HG03565 (cell line): ENCODE measurements at regions not wholly inside any gene's neighbourhood (a gene's known extent, or its start where the extent isn't known, plus 50 kb on each side); places are given as distances from the start of the nearest gene placed in this dataset.
"Not testable (repeated sequence)": the region's sequence is repeated elsewhere in the genome, so short reads cannot be mapped to it uniquely, and the experiment has no call there.

Experiments used
- ATAC-seq: cut with Tn5 transposase; IDR thresholded peaks from one replicate; pipeline ENCODE4 v1.9.1; 2021; ENCODE audit warnings: mild to moderate bottlenecking, moderate library complexity; ENCODE audit not compliant: unreplicated experiment

DNA sequence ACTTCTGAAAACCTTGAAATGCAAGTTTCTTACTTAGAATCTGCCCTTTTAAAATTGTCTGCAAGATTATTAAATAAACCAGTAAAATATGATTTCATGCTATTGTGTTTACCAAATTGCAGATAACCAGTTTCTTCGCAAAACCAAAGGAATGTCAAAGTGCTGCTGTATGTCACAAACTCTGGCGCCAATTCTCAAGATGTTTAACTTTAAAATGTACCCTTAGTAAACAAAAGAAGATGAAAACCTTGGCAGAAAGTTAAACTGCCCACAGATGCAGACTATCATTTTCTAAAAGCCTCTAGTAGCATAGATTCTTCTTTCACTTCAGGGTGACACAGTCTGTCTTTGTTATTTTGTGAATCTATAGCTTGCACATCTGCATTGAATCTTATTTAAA, 189.2 kb downstream of the SLITRK6 start:
- no peak for ATAC-seq

- ATAC-seq: no peak
Measured at GRCh38 chr13:85608255-85608829, 190.9 kb downstream of the SLITRK6 start.

DNA sequence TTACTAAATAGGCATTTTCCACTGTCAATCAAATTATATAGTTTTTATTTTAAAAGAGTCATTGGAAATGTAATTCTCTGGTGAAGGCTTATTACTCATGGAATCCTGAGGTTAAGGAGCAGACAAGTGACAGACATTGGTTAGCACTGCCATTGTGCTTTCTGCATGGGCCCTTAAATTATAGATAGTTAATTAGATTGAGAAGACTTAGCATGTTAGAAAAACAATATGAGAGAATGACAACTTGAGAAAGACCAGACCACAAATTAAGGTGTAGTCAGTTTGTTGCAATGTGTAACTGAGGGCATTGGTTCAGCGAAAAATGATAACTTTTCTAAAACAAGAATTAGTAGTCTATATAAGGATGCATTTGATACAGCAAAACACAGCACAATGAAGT, 195.5 kb downstream of the SLITRK6 start:
- no peak for ATAC-seq

DNA sequence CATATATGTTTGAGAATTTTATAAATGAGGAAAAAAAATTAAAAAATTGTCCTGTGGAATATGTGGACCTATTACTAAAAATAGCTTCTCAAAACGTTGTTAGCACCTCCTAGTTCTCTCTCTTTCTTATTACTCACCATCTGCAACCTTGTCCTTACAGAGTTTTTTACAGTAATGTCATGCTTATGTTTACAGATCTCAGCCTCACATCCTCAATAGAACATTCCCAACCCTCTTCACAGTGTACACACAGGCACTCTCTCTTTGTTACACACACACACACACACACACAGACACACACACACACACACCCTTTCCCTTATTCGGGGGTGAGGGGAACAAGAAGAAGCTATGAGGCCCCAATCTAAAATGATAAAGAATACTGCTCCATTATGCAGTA, 197.7 kb downstream of the SLITRK6 start:
- ATAC-seq: no peak

DNA sequence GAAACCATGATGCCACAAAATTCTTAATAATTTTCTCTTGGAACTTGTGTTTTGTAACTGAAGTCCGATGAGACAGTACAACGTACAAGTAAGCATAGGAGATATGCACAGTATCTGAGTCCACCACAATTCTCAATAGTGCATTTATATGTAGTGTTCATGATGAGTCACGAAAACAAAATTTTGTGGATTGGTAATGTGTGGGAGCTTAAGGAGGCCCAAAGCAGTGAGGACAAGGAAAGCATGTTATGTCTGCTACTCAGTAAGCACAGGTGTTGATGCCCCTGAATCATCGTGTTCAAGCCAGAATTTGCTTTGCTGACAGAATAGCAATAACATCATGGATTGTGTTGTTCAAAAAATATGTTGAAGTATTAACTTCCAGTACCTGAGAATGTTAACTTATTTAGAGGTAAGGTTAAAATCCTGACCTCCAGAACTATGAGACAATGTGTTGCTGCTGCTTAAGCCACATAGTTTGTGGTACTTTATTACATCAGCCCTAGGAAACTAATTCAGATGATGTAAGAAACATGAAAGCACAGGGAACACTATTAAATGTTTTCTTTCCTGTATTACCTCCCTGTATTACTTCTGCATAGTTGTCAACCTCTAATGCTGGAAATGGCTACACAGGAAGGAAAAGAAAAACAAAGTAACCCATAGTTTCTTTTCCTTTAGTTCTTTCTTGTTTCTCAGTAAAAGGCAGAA, 201.3 kb downstream of the SLITRK6 start:
- ATAC-seq: no peak

- ATAC-seq: no peak
Measured at GRCh38 chr13:85592211-85592610, 207.0 kb downstream of the SLITRK6 start.

DNA sequence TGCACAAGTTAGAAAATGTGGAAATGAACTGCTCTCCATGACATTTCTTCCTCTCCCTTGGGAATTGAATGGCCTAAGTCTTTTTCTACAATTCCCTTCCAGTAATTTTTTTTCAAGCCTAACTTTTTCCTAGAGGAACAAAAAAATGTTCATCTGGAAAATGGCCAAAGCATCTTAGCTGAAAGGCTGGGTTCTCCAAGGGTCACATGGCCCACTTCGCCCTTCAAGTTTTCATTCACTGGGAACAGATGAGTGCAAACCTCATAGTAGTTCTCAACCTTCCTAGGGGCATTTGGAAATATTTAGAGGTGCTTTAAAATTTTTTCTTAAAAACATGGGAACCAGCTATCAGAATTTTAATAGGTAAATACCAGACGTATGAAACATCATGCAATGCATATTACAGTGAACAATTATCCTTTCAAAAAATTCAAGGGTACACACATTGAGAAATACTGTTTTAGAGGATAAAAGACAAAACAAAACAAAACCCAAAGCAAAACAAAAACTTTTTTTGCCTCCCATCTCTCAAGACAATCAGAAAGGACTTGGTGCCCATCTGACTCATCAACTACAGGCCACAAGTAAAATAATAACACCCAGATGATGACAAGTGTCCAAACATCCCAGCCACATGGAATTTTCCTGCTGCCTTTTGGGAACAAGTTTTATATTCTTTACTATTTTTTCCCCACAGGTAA, 208.8 kb downstream of the SLITRK6 start:
- ATAC-seq: no peak

GRCh38 chr13:85589021-85589420, 210.2 kb downstream of the SLITRK6 start:
- ATAC-seq: no peak

- ATAC-seq: no peak
Measured at GRCh38 chr13:85588359-85588758, 210.9 kb downstream of the SLITRK6 start.

GRCh38 chr13:85586856-85587255, 212.4 kb downstream of the SLITRK6 start:
- no peak for ATAC-seq

DNA sequence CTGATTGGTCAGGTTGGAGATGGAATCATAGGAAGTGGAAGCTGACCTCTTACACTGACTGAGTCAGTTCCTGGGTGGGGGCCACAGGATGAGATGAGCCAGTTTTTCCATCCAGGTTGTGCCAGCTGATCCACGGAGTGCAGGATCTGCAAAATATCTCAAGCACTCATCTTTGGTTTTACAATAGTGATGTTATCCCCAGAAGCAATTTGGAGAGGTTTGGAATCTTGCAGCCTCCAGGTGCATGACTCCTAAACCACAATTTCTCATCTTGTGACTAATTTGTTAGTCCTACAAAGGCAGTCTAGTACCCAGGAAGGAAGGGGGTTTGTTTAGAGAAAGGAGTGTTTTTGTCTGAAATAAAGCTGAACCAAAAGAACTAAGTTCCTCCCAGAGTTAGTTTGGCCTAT, 212.8 kb downstream of the SLITRK6 start:
- no peak for ATAC-seq

DNA sequence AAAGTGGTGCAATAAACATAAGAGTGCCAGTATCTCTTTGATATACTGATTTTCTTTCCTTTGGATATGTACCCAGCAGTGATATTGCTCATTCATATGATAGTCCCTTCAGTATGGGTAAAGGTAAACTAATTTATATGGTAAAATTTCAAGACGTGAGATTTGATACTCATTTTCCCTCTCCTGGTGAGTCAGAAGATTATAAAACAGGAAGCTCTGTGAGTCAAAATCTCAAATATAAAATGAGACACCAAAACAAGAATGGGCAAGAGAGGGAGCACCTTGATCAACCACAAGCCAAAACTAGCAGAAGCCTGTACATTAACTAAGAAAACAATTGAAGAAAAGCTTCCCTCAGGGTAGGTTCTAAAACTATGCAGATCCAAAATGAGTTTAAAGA, 216.3 kb downstream of the SLITRK6 start:
- no peak for ATAC-seq

GRCh38 chr13:85575110-85575509, 224.1 kb downstream of the SLITRK6 start:
- no peak for ATAC-seq

DNA sequence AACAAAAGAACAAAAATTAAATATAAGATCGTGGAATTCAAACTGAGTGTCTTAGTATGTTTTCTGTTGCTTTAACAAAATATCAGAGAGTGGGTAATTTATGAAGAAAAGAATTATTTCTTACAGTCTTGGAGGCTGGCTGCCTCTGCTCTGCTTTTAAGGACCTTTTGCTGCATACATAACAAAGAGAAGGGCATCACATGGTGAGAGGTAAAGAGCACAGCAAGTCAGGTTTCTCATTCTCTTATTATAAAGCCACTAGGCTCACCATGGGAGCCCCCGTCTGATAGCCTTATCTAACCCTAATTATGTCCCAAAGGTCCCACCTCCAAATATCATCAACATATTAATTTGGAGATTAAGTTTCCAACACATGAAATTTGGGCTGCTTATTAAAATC, 231.3 kb downstream of the SLITRK6 start:
- ATAC-seq: no peak

DNA sequence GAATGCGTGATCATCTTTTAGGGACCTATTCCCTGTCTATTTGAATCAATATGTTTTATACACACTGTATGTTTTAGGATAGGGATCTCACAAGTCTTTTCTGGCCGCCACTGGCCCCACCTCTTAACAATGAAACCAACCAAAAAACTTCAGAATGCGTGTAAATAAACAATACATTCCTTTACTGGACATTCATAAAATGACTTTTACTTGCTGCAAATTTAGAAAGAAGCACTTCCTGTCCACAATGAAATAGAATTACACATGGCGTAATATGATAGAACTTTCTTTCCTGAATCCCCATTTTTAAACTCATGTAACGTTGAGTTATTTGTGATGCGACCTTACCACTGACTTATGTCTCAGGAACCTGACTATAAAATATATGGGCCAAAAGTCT, 233.6 kb downstream of the SLITRK6 start:
- ATAC-seq: no peak

DNA sequence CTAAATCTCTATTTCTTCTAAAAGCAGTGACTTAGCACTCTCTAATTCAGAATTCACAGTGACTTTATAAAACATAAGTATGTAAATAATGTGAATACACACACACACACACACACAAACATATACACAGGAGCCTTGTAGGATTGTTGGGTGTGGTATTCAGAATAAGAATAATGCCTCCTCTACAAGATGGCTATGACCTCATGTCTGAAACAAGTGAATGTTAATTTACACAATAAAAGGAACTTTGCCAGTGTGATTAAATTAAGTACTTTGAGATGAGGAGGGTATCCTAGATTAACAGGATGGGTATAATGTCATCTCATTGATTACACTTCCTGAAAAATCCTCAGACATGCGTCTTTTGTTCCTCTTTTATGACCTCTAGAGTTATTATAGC, 234.6 kb downstream of the SLITRK6 start:
- no peak for ATAC-seq

DNA sequence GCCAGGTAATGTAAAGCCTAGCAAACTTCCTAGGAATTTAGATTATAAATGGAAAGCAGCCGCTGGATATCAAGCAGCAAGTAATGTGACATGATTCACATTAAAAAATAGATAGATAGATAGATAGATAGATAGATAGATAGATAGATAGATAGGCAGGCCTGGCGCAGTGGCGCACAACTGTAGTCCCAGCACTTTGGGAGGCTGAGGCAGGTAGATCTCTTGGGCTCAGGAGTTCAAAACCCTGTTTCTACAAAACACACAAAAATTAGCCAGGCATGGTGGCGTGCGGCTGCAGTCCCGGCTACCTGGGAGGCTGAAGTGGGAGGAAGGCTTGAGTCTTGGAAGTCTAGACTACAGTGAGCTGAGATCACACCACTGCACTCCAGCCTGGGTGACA, 236.9 kb downstream of the SLITRK6 start:
- no peak for ATAC-seq

GRCh38 chr13:85557691-85558467, 241.3 kb downstream of the SLITRK6 start:
- no peak for ATAC-seq

GRCh38 chr13:85551012-85551411, 248.2 kb downstream of the SLITRK6 start:
- no peak for ATAC-seq

DNA sequence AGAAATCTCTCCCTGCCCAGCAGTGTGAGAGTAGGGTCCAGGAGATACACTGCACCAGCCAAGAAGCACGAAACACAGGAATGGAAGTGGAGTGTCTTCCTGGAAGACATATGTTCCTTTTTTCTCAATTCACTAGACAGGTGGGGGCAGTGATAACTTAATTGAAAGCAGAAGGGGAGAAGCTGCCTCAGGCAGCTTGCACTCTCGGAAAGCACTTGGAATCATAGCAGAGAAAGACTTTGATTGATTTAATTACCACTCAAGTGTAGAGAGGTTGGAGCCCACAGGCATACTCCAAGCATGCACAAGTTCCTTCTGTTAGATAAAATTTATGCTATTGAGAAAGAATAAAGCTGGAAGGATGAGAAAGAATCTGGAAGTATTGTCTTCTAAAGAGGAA, 249.4 kb downstream of the SLITRK6 start:
- ATAC-seq: no peak

GRCh38 chr13:85548845-85549244, 250.4 kb downstream of the SLITRK6 start:
- not testable (repeated sequence) for ATAC-seq

- no peak for ATAC-seq
Measured at GRCh38 chr13:85545771-85546170, 253.4 kb downstream of the SLITRK6 start.
